ENCODE measurements at regions not wholly inside any gene's neighbourhood (a gene's known extent, or its start where the extent isn't known, plus 50 kb on each side); places are given as distances from the start of the nearest gene placed in this dataset.

GRCh38 chr1:57752843-57753242 lies 329.0 kb upstream of the DAB1 start:
- Histone ChIP-seq H3K9me3 (ENCODE audit: low read length) (no peaks in the 10 kb centered on the region), H3K4me3 (ENCODE audit: low read length) (no peak overlapping the region)
- DNase-seq = no peak

GRCh38 chr1:57748719-57749118 lies 324.9 kb upstream of the DAB1 start:
- no peaks in the 10 kb centered on the region for H3K9me3 ChIP-seq (ENCODE audit: low read length)
- no peaks in the 10 kb centered on the region for H3K27me3 ChIP-seq (ENCODE audit: low read length)
- H2AFZ ChIP-seq (ENCODE audit: low read length) = no peak overlapping the region
- no peak for DNase-seq
- no peaks in the 10 kb centered on the region for H3K36me3 ChIP-seq (ENCODE audit: insufficient read depth, low read length)
- no peak overlapping the region for H3K4me3 ChIP-seq (ENCODE audit: low read length)
- H3K9me2 ChIP-seq (replicated peaks; ENCODE audit: insufficient read depth, low read length) = no peaks in the 10 kb centered on the region
- no peak overlapping the region for H3K4me2 ChIP-seq (ENCODE audit: low read depth, low read length, poor library complexity, severe bottlenecking)
- no peak overlapping the region for H3K9ac ChIP-seq (ENCODE audit: low read length)
- H3K4me1 ChIP-seq (ENCODE audit: low read length) = no peaks in the 10 kb centered on the region
- no peak overlapping the region for H3K27ac ChIP-seq (ENCODE audit: low read length)
- H4K20me1 ChIP-seq (ENCODE audit: insufficient read depth, low read depth, low read length) = no peaks in the 10 kb centered on the region
- H3K79me2 ChIP-seq (ENCODE audit: low read length) = no peaks in the 10 kb centered on the region

More at GRCh38 chr1:57752843-57753242, 329.0 kb upstream of the DAB1 start:
- H3K27me3 ChIP-seq (ENCODE audit: low read length) = no peaks in the 10 kb centered on the region
- no peaks in the 10 kb centered on the region for H3K79me2 ChIP-seq (ENCODE audit: low read length)
- no peak overlapping the region for H3K27ac ChIP-seq (ENCODE audit: low read length)
- no peaks in the 10 kb centered on the region for H3K9me2 ChIP-seq (replicated peaks; ENCODE audit: insufficient read depth, low read length)
- no peaks in the 10 kb centered on the region for H3K4me1 ChIP-seq (ENCODE audit: low read length)
- no peak overlapping the region for H2AFZ ChIP-seq (ENCODE audit: low read length)
- no peaks in the 10 kb centered on the region for H4K20me1 ChIP-seq (ENCODE audit: insufficient read depth, low read depth, low read length)
- no peak overlapping the region for H3K4me2 ChIP-seq (ENCODE audit: low read depth, low read length, poor library complexity, severe bottlenecking)
- no peak overlapping the region for H3K9ac ChIP-seq (ENCODE audit: low read length)
- no peaks in the 10 kb centered on the region for H3K36me3 ChIP-seq (ENCODE audit: insufficient read depth, low read length)

DNA sequence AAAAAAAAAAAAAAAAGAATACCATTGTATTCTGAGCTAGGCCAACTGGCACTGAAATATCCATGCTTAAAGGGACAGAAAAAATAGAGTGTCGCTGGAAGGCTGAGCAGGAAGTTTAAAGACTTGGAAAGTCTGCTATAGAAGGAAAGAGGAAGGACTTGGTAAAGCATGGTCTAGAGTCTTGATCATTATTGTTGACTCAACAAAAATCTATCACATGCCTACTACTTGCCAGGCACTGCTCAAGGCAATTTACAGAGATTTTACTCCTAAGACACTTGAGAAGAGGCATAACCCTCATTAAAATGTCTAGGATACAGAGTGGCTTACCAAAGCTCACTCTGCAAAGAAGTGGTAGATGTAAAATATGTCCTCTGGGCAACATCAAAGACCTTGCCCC lies 324.0 kb upstream of the DAB1 start:
- H3K27me3 ChIP-seq (ENCODE audit: low read length) = no peaks in the 10 kb centered on the region
- no peak overlapping the region for H2AFZ ChIP-seq (ENCODE audit: low read length)
- H3K4me1 ChIP-seq (ENCODE audit: low read length) = no peaks in the 10 kb centered on the region
- no peak overlapping the region for H3K9ac ChIP-seq (ENCODE audit: low read length)
- H3K79me2 ChIP-seq (ENCODE audit: low read length) = no peaks in the 10 kb centered on the region
- no peaks in the 10 kb centered on the region for H4K20me1 ChIP-seq (ENCODE audit: insufficient read depth, low read depth, low read length)
- no peak overlapping the region for H3K27ac ChIP-seq (ENCODE audit: low read length)
- no peaks in the 10 kb centered on the region for H3K9me2 ChIP-seq (replicated peaks; ENCODE audit: insufficient read depth, low read length)
- no peak overlapping the region for H3K4me2 ChIP-seq (ENCODE audit: low read depth, low read length, poor library complexity, severe bottlenecking)
- no peak overlapping the region for H3K4me3 ChIP-seq (ENCODE audit: low read length)
- no peaks in the 10 kb centered on the region for H3K9me3 ChIP-seq (ENCODE audit: low read length)
- H3K36me3 ChIP-seq (ENCODE audit: insufficient read depth, low read length) = no peaks in the 10 kb centered on the region
- no peak for DNase-seq

GRCh38 chr1:57741521-57741920 lies 317.7 kb upstream of the DAB1 start:
- Histone ChIP-seq H3K4me2 (ENCODE audit: low read depth, low read length, poor library complexity, severe bottlenecking) (no peak overlapping the region), H4K20me1 (ENCODE audit: insufficient read depth, low read depth, low read length) (no peaks in the 10 kb centered on the region), H3K9me2 (replicated peaks; ENCODE audit: insufficient read depth, low read length) (no peaks in the 10 kb centered on the region), H3K9me3 (ENCODE audit: low read length) (no peaks in the 10 kb centered on the region), H3K36me3 (ENCODE audit: insufficient read depth, low read length) (no peaks in the 10 kb centered on the region), H3K9ac (ENCODE audit: low read length) (no peak overlapping the region), H3K27ac (ENCODE audit: low read length) (no peak overlapping the region), H3K4me1 (ENCODE audit: low read length) (peaks cover 7% of the 10 kb centered on the region), H2AFZ (ENCODE audit: low read length) (0 out of 2 replicates have a peak overlapping the region, but pooled peaks have one; percentile 48), H3K4me3 (ENCODE audit: low read length) (no peak overlapping the region), H3K27me3 (ENCODE audit: low read length) (no peaks in the 10 kb centered on the region), H3K79me2 (ENCODE audit: low read length) (no peaks in the 10 kb centered on the region)
- peak; percentile 54 for DNase-seq

GRCh38 chr1:57736940-57737339 lies 313.1 kb upstream of the DAB1 start:
- H3K27me3 ChIP-seq (ENCODE audit: low read length) = no peaks in the 10 kb centered on the region
- no peaks in the 10 kb centered on the region for H3K9me3 ChIP-seq (ENCODE audit: low read length)
- no peak overlapping the region for H3K4me3 ChIP-seq (ENCODE audit: low read length)
- H3K9me2 ChIP-seq (replicated peaks; ENCODE audit: insufficient read depth, low read length) = no peaks in the 10 kb centered on the region
- H2AFZ ChIP-seq (ENCODE audit: low read length) = no peak overlapping the region
- no peak overlapping the region for H3K4me2 ChIP-seq (ENCODE audit: low read depth, low read length, poor library complexity, severe bottlenecking)
- no peaks in the 10 kb centered on the region for H4K20me1 ChIP-seq (ENCODE audit: insufficient read depth, low read depth, low read length)
- peaks cover 7% of the 10 kb centered on the region for H3K4me1 ChIP-seq (ENCODE audit: low read length)
- H3K9ac ChIP-seq (ENCODE audit: low read length) = no peak overlapping the region
- no peak overlapping the region for H3K27ac ChIP-seq (ENCODE audit: low read length)
- H3K79me2 ChIP-seq (ENCODE audit: low read length) = no peaks in the 10 kb centered on the region
- H3K36me3 ChIP-seq (ENCODE audit: insufficient read depth, low read length) = no peaks in the 10 kb centered on the region
- no peak for DNase-seq

DNA sequence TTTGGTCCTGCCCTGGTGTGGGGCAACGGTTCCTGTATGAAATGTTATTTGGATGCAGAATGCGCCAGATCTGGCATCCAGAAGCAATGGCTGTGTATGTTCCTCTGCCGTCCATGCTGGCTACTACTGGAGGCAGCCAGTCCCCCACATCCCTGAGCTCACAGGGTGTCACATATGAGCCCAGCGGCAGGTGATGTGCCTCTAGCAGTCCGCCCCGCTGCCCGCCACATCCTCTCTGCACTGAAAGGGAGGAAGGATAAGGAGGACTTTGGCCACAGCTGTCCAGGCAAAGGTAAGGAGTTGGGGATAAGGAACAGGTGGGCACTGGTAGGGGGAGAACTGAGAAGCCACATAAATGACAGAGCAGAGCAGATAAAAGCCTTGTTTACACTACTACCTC lies 305.3 kb upstream of the DAB1 start:
- no peak for DNase-seq
- H3K9me2 ChIP-seq (replicated peaks; ENCODE audit: insufficient read depth, low read length) = no peaks in the 10 kb centered on the region

GRCh38 chr1:57727121-57727520 lies 303.3 kb upstream of the DAB1 start:
- Histone ChIP-seq H3K4me3 (ENCODE audit: low read length) (no peak overlapping the region), H3K4me2 (ENCODE audit: low read depth, low read length, poor library complexity, severe bottlenecking) (no peak overlapping the region), H3K9me2 (replicated peaks; ENCODE audit: insufficient read depth, low read length) (no peaks in the 10 kb centered on the region), H3K9ac (ENCODE audit: low read length) (no peak overlapping the region), H2AFZ (ENCODE audit: low read length) (no peak overlapping the region), H4K20me1 (ENCODE audit: insufficient read depth, low read depth, low read length) (no peaks in the 10 kb centered on the region), H3K36me3 (ENCODE audit: insufficient read depth, low read length) (no peaks in the 10 kb centered on the region), H3K27ac (ENCODE audit: low read length) (no peak overlapping the region), H3K9me3 (ENCODE audit: low read length) (no peaks in the 10 kb centered on the region), H3K79me2 (ENCODE audit: low read length) (no peaks in the 10 kb centered on the region), H3K4me1 (ENCODE audit: low read length) (peaks cover 6% of the 10 kb centered on the region; the same call in 1 of the 2 replicates), H3K27me3 (ENCODE audit: low read length) (no peaks in the 10 kb centered on the region)
- no peak for DNase-seq

More for the DNA sequence above, 305.3 kb upstream of the DAB1 start:
- H3K4me2 ChIP-seq (ENCODE audit: low read depth, low read length, poor library complexity, severe bottlenecking) = no peak overlapping the region
- H3K9ac ChIP-seq (ENCODE audit: low read length) = no peak overlapping the region
- H3K4me3 ChIP-seq (ENCODE audit: low read length) = no peak overlapping the region
- no peak overlapping the region for H3K27ac ChIP-seq (ENCODE audit: low read length)
- H3K79me2 ChIP-seq (ENCODE audit: low read length) = no peaks in the 10 kb centered on the region
- H3K36me3 ChIP-seq (ENCODE audit: insufficient read depth, low read length) = no peaks in the 10 kb centered on the region
- no peak overlapping the region for H2AFZ ChIP-seq (ENCODE audit: low read length)
- no peaks in the 10 kb centered on the region for H3K4me1 ChIP-seq (ENCODE audit: low read length)
- H4K20me1 ChIP-seq (ENCODE audit: insufficient read depth, low read depth, low read length) = no peaks in the 10 kb centered on the region
- H3K27me3 ChIP-seq (ENCODE audit: low read length) = no peaks in the 10 kb centered on the region
- H3K9me3 ChIP-seq (ENCODE audit: low read length) = no peaks in the 10 kb centered on the region

- Histone ChIP-seq H3K9me2 (replicated peaks; ENCODE audit: insufficient read depth, low read length) (no peaks in the 10 kb centered on the region), H3K4me2 (ENCODE audit: low read depth, low read length, poor library complexity, severe bottlenecking) (no peak overlapping the region), H3K4me1 (ENCODE audit: low read length) (peaks cover 6% of the 10 kb centered on the region; the same call in 1 of the 2 replicates), H3K79me2 (ENCODE audit: low read length) (no peaks in the 10 kb centered on the region), H3K27me3 (ENCODE audit: low read length) (no peaks in the 10 kb centered on the region), H3K9ac (ENCODE audit: low read length) (no peak overlapping the region), H3K9me3 (ENCODE audit: low read length) (no peaks in the 10 kb centered on the region), H3K36me3 (ENCODE audit: insufficient read depth, low read length) (no peaks in the 10 kb centered on the region), H3K27ac (ENCODE audit: low read length) (no peak overlapping the region), H3K4me3 (ENCODE audit: low read length) (no peak overlapping the region), H4K20me1 (ENCODE audit: insufficient read depth, low read depth, low read length) (no peaks in the 10 kb centered on the region), H2AFZ (ENCODE audit: low read length) (no peak overlapping the region)
- DNase-seq = no peak
Measured at GRCh38 chr1:57725318-57725717, 301.5 kb upstream of the DAB1 start.

- no peak overlapping the region for H3K9ac ChIP-seq (ENCODE audit: low read length)
- H3K4me3 ChIP-seq (ENCODE audit: low read length) = no peak overlapping the region
- H3K4me1 ChIP-seq (ENCODE audit: low read length) = peaks cover 6% of the 10 kb centered on the region; the same call in 1 of the 2 replicates
- H2AFZ ChIP-seq (ENCODE audit: low read length) = no peak overlapping the region
- no peaks in the 10 kb centered on the region for H3K9me3 ChIP-seq (ENCODE audit: low read length)
- H3K27me3 ChIP-seq (ENCODE audit: low read length) = no peaks in the 10 kb centered on the region
- no peaks in the 10 kb centered on the region for H3K9me2 ChIP-seq (replicated peaks; ENCODE audit: insufficient read depth, low read length)
- H3K27ac ChIP-seq (ENCODE audit: low read length) = no peak overlapping the region
- no peaks in the 10 kb centered on the region for H4K20me1 ChIP-seq (ENCODE audit: insufficient read depth, low read depth, low read length)
- no peaks in the 10 kb centered on the region for H3K36me3 ChIP-seq (ENCODE audit: insufficient read depth, low read length)
- DNase-seq = no peak
- H3K4me2 ChIP-seq (ENCODE audit: low read depth, low read length, poor library complexity, severe bottlenecking) = no peak overlapping the region
- H3K79me2 ChIP-seq (ENCODE audit: low read length) = no peaks in the 10 kb centered on the region
Measured at GRCh38 chr1:57724535-57724934, 300.7 kb upstream of the DAB1 start.
